Effector memory CD8-positive, alpha-beta T cell (primary cell): ENCODE measurements at regions not wholly inside any gene's neighbourhood (a gene's known extent, or its start where the extent isn't known, plus 50 kb on each side); places are given as distances from the start of the nearest gene placed in this dataset.

Source experiments
- ATAC-seq: fragments of 150-1000 bp; cut with Tn5 transposase; replicated peaks from 2 replicates; pipeline ENCODE4 v1.10.0; 2021; ENCODE audit warnings: mild to moderate bottlenecking, moderate library complexity
- DNase-seq, 3 experiments: peaks; one replicate each; pipeline ENCODE4 v3.0.0; 2021
- H3K27ac Mint-ChIP-seq, 2 donors: one replicate each; pipeline ENCODE4 v1.8.0; 2022; ENCODE audit warnings: mild to moderate bottlenecking in 2 of 2, mixed read lengths in 2 of 2, moderate library complexity in 2 of 2
- H3K27me3 Mint-ChIP-seq, 2 donors: one replicate each; pipeline ENCODE4 v1.8.0; 2022; ENCODE audit warnings: mixed read lengths in 2 of 2
- H3K36me3 Mint-ChIP-seq: one replicate; pipeline ENCODE4 v1.8.0; 2022; ENCODE audit warnings: mild to moderate bottlenecking, moderate library complexity, mixed read lengths; ENCODE audit not compliant: insufficient read depth
- H3K4me1 Mint-ChIP-seq, 2 donors: one replicate each; pipeline ENCODE4 v1.8.0; 2022; ENCODE audit warnings: low read depth in 2 of 2, mixed read lengths in 2 of 2
- H3K4me3 Mint-ChIP-seq, 2 donors: one replicate each; pipeline ENCODE4 v1.8.0; 2022; ENCODE audit warnings: mild to moderate bottlenecking in 2 of 2, mixed read lengths in 2 of 2, moderate library complexity in 2 of 2
- H3K9me3 Mint-ChIP-seq, 2 donors: one replicate each; pipeline ENCODE4 v1.8.0; 2022; ENCODE audit warnings: mixed read lengths in 2 of 2

- Mint-ChIP-seq H3K27me3 (no peaks in the 10 kb centered on the region), H3K4me3 (no peak overlapping the region), H3K36me3 (no peaks in the 10 kb centered on the region), H3K27ac (no peak overlapping the region), H3K9me3 (no peaks in the 10 kb centered on the region), H3K4me1 (no peaks in the 10 kb centered on the region)
- ATAC-seq, result no peak
- no peak for DNase-seq
Measured at GRCh38 chr6:12592634-12593033, 123.9 kb upstream of the PHACTR1 start.

GRCh38 chr6:12593771-12594529 is 122.6 kb upstream of the PHACTR1 start:
- Mint-ChIP-seq H3K4me1 (no peaks in the 10 kb centered on the region), H3K27ac (no peak overlapping the region), H3K36me3 (no peaks in the 10 kb centered on the region), H3K4me3 (no peak overlapping the region), H3K9me3 (no peaks in the 10 kb centered on the region), H3K27me3 (no peaks in the 10 kb centered on the region)
- DNase-seq (no peak), ATAC-seq (no peak)

- ATAC-seq (no peak), DNase-seq (no peak)
- Mint-ChIP-seq H3K9me3 (no peaks in the 10 kb centered on the region), H3K4me3 (no peak overlapping the region), H3K36me3 (no peaks in the 10 kb centered on the region), H3K27me3 (no peaks in the 10 kb centered on the region), H3K4me1 (no peaks in the 10 kb centered on the region), H3K27ac (no peak overlapping the region)
Measured at GRCh38 chr6:12594530-12594893, 122.1 kb upstream of the PHACTR1 start.

- DNase-seq (no peak), ATAC-seq (no peak)
- Mint-ChIP-seq H3K4me3 (no peak overlapping the region), H3K27ac (no peak overlapping the region), H3K27me3 (no peaks in the 10 kb centered on the region), H3K9me3 (no peaks in the 10 kb centered on the region), H3K4me1 (no peaks in the 10 kb centered on the region), H3K36me3 (peaks cover under 1% of the 10 kb centered on the region)
Measured at GRCh38 chr6:12595161-12595811, 121.3 kb upstream of the PHACTR1 start.

GRCh38 chr6:12596731-12597130 is 119.8 kb upstream of the PHACTR1 start:
- H3K9me3 Mint-ChIP-seq, result no peaks in the 10 kb centered on the region
- no peak overlapping the region for H3K27ac Mint-ChIP-seq
- no peak for ATAC-seq
- no peak for DNase-seq
- peaks cover 2% of the 10 kb centered on the region for H3K36me3 Mint-ChIP-seq
- H3K4me1 Mint-ChIP-seq, result no peaks in the 10 kb centered on the region
- no peak overlapping the region for H3K4me3 Mint-ChIP-seq
- H3K27me3 Mint-ChIP-seq, result no peaks in the 10 kb centered on the region

- Mint-ChIP-seq H3K9me3 (no peaks in the 10 kb centered on the region), H3K27ac (no peak overlapping the region), H3K36me3 (peaks cover 2% of the 10 kb centered on the region), H3K27me3 (no peaks in the 10 kb centered on the region), H3K4me1 (no peaks in the 10 kb centered on the region), H3K4me3 (no peak overlapping the region)
- DNase-seq (no peak), ATAC-seq (no peak)
Measured at GRCh38 chr6:12598919-12599318, 117.6 kb upstream of the PHACTR1 start.

GRCh38 chr6:12601881-12602280 is 114.7 kb upstream of the PHACTR1 start:
- no peaks in the 10 kb centered on the region for H3K4me1 Mint-ChIP-seq
- DNase-seq, result no peak
- no peak overlapping the region for H3K27ac Mint-ChIP-seq
- H3K4me3 Mint-ChIP-seq, result no peak overlapping the region
- peaks cover 2% of the 10 kb centered on the region for H3K36me3 Mint-ChIP-seq
- H3K27me3 Mint-ChIP-seq, result peaks cover 5 to 9% of the 10 kb centered on the region in 2 donors
- no peak for ATAC-seq
- no peaks in the 10 kb centered on the region for H3K9me3 Mint-ChIP-seq

- H3K4me1 Mint-ChIP-seq, result no peaks in the 10 kb centered on the region
- H3K9me3 Mint-ChIP-seq, result no peaks in the 10 kb centered on the region
- no peak overlapping the region for H3K4me3 Mint-ChIP-seq
- no peak overlapping the region for H3K27ac Mint-ChIP-seq
- H3K27me3 Mint-ChIP-seq, result peaks cover 9 to 14% of the 10 kb centered on the region in 2 donors
- DNase-seq, result no peak
- peaks cover 2% of the 10 kb centered on the region for H3K36me3 Mint-ChIP-seq
- ATAC-seq, result no peak
Measured at GRCh38 chr6:12602342-12602741, 114.2 kb upstream of the PHACTR1 start.

GRCh38 chr6:12602951-12603672 is 113.5 kb upstream of the PHACTR1 start:
- ATAC-seq (no peak), DNase-seq (no peak)
- Mint-ChIP-seq H3K4me1 (no peaks in the 10 kb centered on the region), H3K27ac (no peak overlapping the region), H3K36me3 (peaks cover 2% of the 10 kb centered on the region), H3K4me3 (no peak overlapping the region), H3K9me3 (no peaks in the 10 kb centered on the region), H3K27me3 (peaks cover 10 to 16% of the 10 kb centered on the region in 2 donors)

GRCh38 chr6:12603673-12604049 is 112.9 kb upstream of the PHACTR1 start:
- DNase-seq, result no peak
- no peak overlapping the region for H3K27ac Mint-ChIP-seq
- ATAC-seq, result no peak
- H3K4me1 Mint-ChIP-seq, result no peaks in the 10 kb centered on the region
- H3K4me3 Mint-ChIP-seq, result no peak overlapping the region
- H3K36me3 Mint-ChIP-seq, result peaks cover 2% of the 10 kb centered on the region
- no peaks in the 10 kb centered on the region for H3K9me3 Mint-ChIP-seq
- peaks cover 10 to 16% of the 10 kb centered on the region in 2 donors for H3K27me3 Mint-ChIP-seq

GRCh38 chr6:12605888-12606345 is 110.7 kb upstream of the PHACTR1 start:
- no peaks in the 10 kb centered on the region for H3K9me3 Mint-ChIP-seq
- ATAC-seq (peak; percentile 29), DNase-seq (peak; percentile 1 to 11 (median 3))
- no peaks in the 10 kb centered on the region for H3K4me1 Mint-ChIP-seq
- no peaks in the 10 kb centered on the region for H3K36me3 Mint-ChIP-seq
- H3K27ac Mint-ChIP-seq, result no peak overlapping the region
- H3K4me3 Mint-ChIP-seq, result no peak overlapping the region
- H3K27me3 Mint-ChIP-seq, result peaks cover 10 to 16% of the 10 kb centered on the region in 2 donors

GRCh38 chr6:12606616-12607015 is 110.0 kb upstream of the PHACTR1 start:
- Mint-ChIP-seq H3K27me3 (peaks cover 10 to 17% of the 10 kb centered on the region in 2 donors), H3K9me3 (no peaks in the 10 kb centered on the region), H3K4me3 (no peak overlapping the region), H3K4me1 (no peaks in the 10 kb centered on the region), H3K36me3 (no peaks in the 10 kb centered on the region), H3K27ac (no peak overlapping the region)
- DNase-seq (no peak), ATAC-seq (no peak)

GRCh38 chr6:12608016-12608860 is 108.3 kb upstream of the PHACTR1 start:
- Mint-ChIP-seq H3K4me3 (no peak overlapping the region), H3K36me3 (no peaks in the 10 kb centered on the region), H3K9me3 (no peaks in the 10 kb centered on the region), H3K4me1 (no peaks in the 10 kb centered on the region), H3K27me3 (peaks cover 10 to 21% of the 10 kb centered on the region in 2 donors), H3K27ac (no peak overlapping the region)
- no peak for ATAC-seq
- no peak for DNase-seq
